Breast epithelium (tissue), 3 donors: ENCODE measurements at regions not wholly inside any gene's neighbourhood (a gene's known extent, or its start where the extent isn't known, plus 50 kb on each side); places are given as distances from the start of the nearest gene placed in this dataset.

Experiments
- CTCF ChIP-seq, 3 donors: fragments of 450-650 bp; IDR thresholded peaks; one replicate each; pipeline ENCODE4 v1.5.1; 2016 to 2017; ENCODE audit warnings: antibody characterized with exemption in 3 of 3, mild to moderate bottlenecking in 3 of 3, moderate library complexity in 3 of 3
- POLR2A ChIP-seq: fragments of 450-650 bp; IDR thresholded peaks from one replicate; pipeline ENCODE4 v1.6.1; 2016; ENCODE audit warnings: antibody characterized with exemption, mild to moderate bottlenecking, moderate library complexity

DNA sequence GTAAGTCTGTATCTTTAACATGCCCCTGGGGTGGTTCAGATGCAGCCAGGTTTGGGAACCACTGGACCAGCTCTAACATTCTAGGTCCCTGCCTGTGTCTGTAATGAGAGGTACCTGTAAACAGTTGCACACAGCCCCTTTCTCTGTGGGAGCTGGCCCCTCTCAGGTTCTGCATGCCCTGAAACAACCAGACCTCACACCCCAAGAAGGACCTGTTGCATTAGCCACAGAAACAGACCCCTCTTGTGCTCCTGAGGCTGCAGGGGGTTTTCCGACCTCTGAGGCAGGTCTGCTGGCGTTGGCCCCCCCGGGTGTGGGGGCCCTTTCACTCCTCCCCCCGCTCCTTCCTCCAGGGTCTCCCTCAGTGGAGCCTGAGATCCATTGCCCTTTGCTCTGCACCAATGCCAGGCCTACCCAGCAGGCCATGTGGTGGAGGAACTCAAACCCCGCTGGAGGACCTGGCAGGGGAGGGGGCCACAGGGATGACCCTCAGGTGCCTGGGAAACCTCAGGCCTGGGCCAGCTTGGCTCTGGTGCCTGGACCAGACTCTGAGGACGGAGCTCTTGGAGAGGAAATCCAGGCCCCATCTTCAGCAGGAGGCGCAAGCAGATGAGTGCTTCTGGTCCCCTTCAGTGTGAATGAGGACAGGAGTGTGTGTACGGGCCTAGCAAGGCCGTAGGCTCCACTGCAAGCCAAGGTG is 61.4 kb upstream of the PJA1 start:
- TF ChIP-seq POLR2A: no peak
- no peak for TF ChIP-seq CTCF (IDR thresholded peaks at IDR 0.05)
